ENCODE measurements at regions not wholly inside any gene's neighbourhood (a gene's known extent, or its start where the extent isn't known, plus 50 kb on each side); places are given as distances from the start of the nearest gene placed in this dataset.
"Not testable (repeated sequence)": the region's sequence is repeated elsewhere in the genome, so short reads cannot be mapped to it uniquely, and the experiment has no call there.

DNA sequence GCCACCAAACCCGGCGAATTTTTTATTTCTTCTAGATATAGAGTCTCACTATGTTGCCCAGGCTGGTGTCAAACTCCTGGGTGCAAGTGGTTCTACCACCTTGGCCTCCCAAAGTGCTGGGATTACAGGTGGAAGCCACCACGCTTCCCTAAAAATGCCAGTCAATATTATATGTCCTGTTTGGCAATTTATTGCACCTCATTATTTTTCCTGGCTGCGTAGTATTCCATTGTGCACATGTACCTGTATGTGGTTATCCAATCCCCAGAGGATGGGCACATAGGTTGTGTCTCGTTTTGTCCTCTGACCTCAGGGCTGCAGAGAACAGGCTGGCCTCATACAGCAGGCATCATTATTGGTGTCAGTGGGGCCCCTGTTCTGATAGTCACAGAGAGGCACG is 181.7 kb downstream of the C9orf50 start:
- no peak for DNase-seq (ENCODE audit: low read depth in 2 of 3, low spot score in 2 of 3)

DNA sequence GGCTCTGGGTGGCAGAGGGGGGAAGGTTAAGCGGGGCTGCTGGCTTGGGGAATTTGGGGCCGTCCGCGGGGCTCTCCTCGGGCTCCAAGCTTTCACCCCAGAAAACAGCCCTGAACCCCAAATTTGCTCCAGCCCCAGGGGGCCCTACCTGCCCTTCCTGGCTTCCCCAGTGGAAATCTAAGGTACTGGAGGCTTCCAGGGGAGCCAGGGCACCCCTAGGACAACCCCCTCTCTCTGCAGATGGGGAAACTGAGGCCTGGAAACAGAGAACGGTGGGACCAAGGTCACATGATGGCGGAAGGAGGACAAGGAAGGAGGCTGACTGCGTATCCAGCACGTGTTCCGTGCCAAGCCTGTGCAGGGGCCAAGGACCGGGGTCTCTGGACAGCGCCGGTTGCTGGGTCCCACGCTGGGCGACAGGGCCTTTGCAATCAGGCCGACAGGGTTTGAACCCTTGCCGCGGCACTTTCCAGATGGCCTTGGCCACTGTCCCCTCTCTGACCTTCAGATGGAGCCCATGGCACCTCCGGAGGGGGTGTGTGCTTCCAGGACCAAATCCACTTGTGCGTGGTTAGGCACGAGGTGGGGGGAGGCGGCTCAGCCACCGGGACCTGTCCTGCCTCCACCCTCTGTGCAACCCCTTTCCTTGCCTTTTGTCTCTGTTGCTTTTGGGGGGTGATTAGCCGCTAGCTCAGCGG is 183.1 kb downstream of the C9orf50 start:
- DNase-seq (ENCODE audit: low read depth in 2 of 3, low spot score in 2 of 3) = no peak

DNA sequence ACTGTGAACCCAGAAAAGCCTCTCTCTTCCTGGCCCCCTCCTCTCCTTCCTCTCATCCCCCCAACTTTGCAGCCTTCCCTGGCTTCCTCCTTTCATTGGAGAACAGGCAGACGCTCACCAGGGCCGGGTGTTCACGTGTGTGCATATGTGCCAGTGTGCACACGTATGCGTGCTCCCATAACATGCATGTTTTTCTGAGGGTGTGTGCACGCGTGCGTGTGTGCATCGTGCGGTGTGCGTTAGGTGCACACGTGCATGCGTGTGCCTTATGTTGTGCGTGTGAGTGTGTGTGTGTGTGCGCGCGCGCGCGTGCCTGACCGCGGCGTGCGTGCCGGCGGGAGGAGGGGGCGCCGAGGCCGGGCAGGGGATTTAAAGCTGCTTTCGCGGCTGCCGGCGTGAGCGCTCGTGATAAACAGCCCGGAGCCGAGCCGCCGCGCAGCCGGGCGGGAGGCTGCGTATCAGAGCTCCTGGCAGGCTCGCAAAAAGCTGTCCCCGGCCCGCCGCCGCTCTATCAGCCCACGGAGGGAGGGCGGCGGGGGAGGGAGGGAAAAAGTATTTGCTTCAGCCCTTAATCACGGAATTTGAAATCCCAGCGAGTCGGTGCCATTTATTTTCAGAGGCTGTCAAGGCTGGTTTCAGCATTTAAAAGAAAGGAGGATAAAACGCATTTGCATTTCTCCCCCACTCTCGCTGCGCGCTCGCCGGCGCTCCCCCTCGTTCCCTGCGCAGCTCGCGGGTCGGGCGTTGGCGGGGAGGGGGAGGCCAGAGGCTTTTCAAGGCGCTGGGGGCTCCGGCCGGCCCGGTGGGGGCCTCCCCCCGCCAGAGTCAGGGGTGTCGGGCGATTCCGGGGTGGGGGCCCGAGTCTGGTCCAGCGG is 183.9 kb downstream of the C9orf50 start:
- DNase-seq (ENCODE audit: low read depth in 2 of 3, low spot score in 2 of 3) = no peak

DNA sequence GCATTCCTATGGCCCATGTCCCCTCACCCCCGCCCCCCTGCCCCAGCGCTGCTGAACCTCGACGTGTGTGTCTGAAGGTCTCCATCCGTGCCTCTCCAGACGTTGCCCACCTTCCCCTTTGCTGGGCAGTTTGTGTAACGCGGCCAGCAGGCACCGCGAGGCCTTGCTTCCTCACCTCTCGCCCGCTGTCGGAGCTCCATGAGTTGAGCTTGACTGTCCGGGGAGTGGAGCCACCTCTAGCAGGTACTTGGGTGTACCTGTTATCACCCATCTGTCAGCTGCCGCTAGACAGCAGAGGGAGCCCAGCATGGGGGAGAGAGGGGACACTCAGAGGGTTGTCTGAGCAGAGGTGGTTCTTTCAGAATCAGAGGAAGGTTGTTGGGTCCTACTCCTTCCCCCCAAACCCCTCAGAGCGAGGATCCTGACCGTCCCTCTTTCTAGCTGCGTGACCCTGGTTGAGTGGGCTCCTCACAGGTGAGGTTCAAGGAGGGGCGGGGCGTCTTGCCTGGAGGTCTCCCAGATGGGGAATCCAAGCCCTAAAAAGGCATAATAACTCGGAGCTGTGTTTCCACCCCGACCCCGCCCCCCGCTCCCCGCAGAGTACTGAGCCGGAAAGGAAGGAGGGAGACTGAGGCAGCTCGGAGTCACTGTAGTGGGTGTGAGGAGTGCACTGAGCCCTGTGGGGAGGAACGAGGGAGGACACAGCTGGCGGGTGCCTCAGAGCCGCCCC is 184.7 kb downstream of the C9orf50 start:
- DNase-seq (ENCODE audit: low read depth in 2 of 3, low spot score in 2 of 3) = no peak

DNA sequence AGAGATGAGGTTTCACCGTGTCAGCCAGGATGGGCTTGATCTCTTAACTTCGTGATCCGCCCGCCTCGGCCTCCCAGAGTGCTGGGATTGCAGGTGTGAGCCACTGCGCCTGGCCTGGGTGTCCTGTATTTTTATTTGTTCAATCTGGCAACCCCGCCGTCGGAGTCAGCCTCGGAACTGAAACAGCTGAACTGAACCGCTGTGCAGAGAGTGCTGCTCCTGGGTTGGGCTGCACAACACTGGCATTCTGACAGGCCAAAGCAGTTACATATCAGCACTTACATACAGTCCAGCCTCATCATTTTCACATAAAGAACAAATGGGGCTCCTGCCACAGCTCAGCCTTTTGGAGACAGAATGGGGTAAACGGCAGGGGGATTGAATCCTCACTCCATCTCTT is 185.6 kb downstream of the C9orf50 start:
- DNase-seq (ENCODE audit: low read depth in 2 of 3, low spot score in 2 of 3) = no peak

DNA sequence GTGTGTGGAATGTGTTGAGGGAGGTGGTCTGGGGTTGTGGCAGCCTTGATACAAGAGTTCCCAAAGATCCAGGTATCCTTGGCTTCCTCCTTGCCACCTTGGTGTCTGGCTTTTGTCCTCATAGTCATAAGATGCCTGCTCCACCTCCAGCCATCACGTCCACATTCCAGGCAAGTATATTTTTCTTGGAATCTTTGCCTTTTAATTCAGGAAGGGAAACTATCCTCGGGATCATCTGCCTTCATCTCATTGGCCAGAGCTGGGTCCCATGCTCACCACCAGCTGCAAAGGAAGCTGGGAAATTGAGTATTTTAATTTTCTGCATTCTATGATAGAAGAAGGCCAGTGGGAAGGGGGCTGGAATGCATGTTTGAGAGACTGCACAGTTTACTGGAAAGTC is 186.7 kb downstream of the C9orf50 start:
- DNase-seq (ENCODE audit: low read depth in 2 of 3, low spot score in 2 of 3) = no peak

DNA sequence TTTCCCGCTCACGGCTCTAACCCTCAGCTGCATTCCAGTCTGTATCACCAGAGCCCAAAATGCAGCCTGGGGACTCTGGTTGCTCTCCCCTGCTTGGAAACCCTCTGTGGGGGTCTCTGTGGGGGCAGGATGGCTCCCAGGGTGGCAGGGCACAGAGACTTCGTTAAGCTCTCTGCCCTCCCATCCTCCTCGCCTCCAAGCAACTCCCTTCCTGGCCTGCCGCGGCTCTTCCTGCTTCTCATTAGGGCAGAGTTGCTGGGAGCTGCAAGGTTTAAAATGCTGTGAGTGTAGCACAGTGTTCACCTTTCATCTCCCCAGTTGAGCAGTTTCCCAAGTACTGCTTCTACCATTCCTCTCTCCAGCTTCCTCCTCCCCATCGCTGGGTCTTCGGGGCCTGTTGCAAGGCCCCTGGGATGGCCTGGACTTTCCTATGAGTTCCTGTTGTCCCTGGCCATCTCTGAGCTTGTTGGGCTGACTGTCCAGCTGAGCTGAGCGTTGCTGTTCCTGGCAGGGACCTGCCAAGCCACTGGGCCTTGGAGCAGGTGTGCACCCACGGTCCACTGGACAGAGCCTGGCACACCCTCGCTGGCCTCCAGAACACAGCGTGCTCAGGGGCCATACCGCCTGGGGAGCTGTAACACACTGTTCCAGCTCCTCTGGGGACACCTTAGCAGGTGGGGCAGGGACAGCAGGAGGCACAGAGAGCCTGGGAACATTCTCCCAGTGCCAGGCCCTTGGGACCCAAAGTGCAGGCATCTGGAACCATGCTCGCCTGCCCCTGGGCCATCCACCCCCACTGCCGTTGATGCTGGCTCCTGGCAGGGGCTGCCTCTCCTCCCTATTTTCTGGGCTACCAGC is 188.4 kb downstream of the C9orf50 start:
- DNase-seq (ENCODE audit: low read depth in 2 of 3, low spot score in 2 of 3) = no peak

DNA sequence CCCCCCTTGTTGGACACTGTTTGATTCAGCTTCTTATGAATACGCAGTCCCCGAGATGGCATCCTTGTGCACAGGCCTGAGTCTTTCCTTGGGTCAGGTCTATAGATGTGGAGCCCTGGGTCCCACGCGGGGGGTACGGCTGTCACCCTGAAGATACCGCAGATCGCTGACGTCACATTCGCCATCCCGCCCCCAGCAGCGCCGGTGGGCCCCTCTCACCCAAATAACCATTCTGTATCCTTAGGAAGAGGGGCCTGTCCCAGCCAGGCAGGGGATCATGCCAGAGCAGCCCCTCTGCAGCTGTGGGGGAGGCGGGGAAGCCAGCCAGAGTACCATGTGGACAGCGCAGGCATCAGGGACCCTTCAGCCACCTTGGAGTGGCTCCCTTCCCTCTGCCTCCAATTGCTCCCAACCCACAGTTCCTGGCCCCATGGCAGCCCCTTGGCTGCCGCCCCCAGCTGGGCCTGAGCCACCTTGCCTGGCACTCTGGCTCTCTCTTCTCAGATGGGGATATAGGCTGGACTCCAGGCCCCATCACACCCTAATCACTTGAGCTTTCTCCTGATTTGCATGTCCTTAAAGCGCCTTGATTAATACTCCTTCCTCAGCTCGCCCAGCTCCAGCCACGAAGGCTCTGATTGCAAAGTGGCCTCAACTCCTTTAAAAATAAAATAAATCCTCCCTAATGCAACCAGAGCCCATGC is 189.8 kb downstream of the C9orf50 start:
- DNase-seq (ENCODE audit: low read depth in 2 of 3, low spot score in 2 of 3) = no peak

DNA sequence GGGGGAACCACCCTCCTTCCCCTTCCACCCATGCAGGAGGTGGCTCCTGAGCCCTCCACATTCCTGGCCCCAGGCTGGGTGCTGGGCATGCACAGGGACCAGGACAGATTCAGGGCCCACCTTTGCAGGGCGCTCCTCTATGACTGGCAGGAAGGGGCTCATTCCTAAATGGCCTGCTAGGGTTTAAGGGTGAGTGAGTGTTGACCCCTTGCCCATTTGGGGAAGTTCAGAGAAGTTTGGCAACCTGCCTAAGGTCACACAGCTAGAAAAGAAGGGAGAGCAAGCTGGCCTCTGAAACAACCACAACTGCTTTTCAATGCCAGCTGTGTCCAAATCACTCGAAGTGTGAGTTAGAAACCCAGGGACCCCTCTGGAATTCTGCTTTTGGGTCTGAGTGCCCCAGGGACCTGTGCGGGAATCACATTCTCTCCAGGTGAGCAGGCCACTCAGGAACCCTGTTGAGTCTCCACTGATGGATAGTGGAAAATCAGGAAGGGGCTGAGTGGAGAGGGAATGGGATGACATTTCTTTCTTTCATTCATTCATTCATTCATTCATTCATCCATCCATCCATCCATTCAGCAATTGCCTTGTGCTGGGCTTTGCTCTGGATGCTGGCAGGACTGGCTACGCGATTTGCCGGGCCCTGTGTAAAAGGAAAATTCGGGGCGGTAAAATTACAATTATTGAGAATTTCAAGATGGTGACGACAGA is 191.9 kb downstream of the C9orf50 start:
- DNase-seq (ENCODE audit: low read depth in 2 of 3, low spot score in 2 of 3) = no peak

DNA sequence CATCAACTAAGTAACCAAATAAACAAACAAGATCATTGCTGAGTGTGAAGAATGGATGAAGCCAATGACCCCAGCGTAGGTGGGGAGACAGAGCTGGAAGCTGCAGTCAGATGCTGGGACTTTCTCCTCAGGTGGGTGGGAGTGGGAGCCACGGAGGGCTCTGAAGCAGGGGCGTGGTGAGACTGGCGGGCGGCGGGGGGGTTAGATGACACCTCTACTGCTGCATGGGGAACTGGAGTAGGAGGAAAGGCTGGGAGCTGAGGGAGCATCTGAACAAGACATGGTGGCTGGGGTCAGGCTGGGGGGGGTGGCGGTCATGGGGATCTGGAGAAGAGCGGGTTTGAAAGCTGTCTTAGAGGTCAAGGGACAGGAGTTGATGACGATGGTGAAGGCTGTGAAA is 193.8 kb downstream of the C9orf50 start:
- no peak for DNase-seq (ENCODE audit: low read depth in 2 of 3, low spot score in 2 of 3)

DNA sequence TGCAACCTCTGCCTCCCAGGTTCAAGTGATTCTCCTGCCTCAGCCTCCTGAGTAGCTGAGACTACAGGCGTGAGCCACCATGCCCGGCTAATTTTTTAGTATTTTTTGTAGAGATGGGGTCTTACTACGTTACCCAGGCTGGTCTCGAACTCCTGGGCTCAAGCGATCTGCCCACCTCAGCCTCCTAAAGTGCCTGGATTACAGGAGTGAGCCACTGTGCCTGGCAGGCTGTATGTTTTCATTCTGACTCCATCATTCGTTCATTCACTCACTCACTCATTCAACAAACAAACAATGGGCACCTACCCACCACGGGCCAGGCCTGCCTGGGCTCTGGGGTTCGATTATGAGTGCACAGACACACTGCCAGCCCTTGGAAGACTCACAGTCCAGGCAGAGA is 197.1 kb downstream of the C9orf50 start:
- DNase-seq (ENCODE audit: low read depth in 2 of 3, low spot score in 2 of 3) = not testable (repeated sequence)

DNA sequence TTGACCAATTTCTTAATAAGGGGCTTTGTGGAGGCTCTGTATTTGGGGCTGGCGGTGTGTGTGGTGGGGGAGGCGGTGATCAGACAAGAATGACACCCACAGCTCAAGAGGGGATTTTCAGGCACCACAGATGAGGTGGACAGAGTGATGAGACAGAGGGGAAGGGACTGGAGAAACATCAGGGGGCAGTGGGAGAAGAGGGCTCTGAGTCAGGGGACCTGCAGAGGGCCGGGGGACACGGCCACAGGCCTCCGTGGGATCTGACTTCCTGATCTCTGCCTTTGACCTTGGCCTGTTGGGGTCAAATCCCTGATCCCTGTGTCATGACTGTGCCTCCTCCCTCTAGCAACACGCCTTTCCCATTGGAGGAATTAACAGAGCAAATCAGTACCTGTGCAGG is 197.7 kb downstream of the C9orf50 start:
- no peak for DNase-seq (ENCODE audit: low read depth in 2 of 3, low spot score in 2 of 3)

DNA sequence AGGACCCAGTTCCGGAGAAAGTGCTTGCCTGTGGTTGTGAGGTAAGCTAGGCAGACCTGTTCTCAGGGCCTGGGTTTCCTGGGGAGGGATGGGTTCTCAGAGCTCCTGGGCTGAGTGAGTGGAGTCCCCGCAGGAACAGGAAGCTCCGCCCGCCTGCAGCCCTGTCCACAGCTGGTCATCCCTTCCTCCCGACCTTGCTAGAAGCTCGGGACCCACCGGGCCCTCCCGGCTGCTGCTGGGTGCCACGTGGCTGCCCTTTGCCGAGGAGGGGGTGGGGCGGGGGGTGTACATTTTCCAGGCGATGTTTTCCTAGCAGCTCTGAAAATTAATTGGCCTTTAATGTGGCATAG is 198.1 kb downstream of the C9orf50 start:
- no peak for DNase-seq (ENCODE audit: low read depth in 2 of 3, low spot score in 2 of 3)

DNA sequence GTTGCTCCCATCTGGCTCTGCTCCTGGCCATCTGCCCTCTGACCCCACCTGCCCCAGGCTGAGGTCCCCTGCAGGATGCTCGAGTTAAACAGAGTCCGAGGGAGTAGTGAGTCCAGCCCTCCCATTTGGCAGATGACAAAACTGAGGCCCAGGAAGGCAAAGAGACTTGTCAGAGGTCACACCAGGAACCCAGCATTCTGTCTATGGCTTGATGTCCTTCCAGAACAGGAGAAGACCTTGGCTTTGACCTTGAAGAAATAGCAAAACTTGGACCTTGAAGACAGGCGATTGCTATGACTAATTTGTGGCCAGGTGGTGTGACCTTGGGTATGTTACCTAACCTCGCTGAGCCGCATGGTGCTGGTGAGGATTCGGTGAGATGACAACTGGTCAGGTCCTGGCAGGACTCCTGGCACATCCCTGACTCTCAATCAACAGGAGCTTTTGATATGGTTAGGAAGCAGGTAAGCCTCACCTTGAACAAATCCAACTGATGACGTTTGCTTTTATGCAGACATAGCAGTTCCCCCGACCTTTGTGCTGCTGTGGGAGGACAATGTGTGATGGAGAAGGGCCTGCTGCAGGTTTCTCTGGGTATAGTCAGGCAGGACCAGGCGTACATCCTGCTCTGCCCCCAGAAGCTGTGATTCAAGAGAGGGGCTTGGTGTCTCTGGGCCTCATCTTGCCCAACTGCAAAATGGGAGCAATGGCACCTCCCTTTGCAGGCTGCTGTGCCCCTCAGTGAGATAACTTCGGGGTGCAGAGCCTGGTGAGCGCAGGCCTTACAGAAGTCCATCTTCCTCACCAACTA is 198.7 kb downstream of the C9orf50 start:
- DNase-seq (ENCODE audit: low read depth in 2 of 3, low spot score in 2 of 3) = no peak

DNA sequence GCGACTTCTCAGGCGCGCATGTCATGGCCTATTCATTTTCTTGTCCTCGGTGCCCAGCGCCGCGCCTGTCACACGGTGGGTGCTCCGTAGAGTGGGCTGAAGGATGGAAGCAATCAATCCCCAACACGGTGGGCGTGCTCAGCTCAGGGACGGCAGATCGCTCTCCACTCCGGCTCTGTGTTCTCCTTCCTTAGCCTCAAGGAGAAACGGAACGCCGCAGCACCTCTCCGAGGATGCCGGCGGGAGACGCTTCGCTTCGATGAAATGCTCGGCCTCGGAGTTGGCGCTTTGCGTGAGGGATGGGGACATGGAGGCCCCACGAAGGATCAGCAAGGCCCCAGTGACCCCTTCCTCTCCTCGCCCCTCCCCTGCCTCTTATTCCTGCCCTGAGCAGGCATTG is 199.5 kb downstream of the C9orf50 start:
- no peak for DNase-seq (ENCODE audit: low read depth in 2 of 3, low spot score in 2 of 3)

DNA sequence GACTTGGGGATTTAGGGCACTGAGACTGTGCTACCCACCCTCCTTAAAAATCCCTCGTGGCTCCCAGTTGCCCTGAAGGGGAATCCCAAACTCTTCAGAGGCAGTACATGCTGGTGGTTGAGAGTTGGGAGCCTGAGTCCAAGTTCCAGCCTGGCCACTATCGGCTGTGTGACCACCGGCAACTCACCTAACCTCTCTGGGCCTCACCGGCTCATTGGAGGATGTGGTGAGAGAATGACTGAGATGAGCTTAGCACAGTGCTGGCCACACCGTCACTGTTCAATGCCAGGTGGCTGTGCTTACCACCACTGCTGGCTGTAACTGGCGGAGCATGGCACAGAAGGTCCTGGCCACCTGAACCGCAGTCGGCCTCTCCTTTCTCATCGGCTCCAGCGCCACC is 200.2 kb downstream of the C9orf50 start:
- DNase-seq (ENCODE audit: low read depth in 2 of 3, low spot score in 2 of 3) = no peak

DNA sequence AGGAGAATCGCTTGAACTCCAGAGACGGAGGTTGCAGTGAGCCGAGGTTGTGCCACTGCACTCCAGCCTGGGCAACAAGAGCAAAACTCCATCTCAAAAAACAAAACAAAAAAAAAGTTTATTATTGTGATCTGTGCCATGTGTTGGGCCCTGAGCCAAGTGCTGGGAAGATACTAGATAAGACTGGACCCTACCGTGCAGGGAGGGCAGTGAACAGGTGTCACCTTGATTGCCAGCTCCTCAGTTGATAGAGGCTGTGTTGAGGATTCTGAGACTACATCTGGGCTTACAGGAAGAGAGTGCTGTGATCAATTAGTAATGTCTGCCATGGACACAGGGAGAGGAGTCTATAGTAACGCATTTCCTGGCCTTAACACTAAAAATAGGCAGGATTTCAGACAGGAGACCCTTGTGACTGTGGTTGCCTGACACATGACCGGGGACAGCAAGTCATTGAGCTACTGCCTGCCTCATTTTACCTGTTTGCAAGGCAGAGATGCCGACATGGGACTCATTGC is 201.5 kb downstream of the C9orf50 start:
- DNase-seq (ENCODE audit: low read depth in 2 of 3, low spot score in 2 of 3) = no peak

DNA sequence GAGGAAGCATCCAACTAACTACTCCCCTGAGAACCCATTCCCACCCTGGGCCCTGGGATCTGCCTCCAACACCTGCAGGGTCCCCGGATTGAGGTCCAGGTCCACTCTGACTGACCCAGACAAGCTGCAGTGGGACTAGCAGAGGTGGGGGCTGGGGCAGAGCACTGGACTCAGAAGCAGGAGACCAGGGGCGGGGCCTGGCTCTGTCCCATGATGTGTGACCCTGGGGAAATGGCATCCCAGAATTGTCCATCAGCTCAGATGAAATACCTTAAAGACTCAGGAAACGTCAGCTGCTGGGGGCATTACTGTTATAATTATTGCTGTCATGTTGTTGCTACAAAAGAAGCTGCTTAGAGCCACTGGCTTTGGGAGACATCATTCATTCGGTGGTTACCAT is 202.4 kb downstream of the C9orf50 start:
- DNase-seq (ENCODE audit: low read depth in 2 of 3, low spot score in 2 of 3) = no peak

Measured in activated CD8-positive, alpha-beta memory T cell treated with anti-CD3 and anti-CD28 coated beads for 48 hours (primary cell).